ENCODE measurements at regions not wholly inside any gene's neighbourhood (a gene's known extent, or its start where the extent isn't known, plus 50 kb on each side); places are given as distances from the start of the nearest gene placed in this dataset.

- no peaks in the 10 kb centered on the region for H3K36me3 Mint-ChIP-seq (ENCODE audit: low read depth)
- H3K4me2 ChIP-seq: no peak overlapping the region
- no peaks in the 10 kb centered on the region for H3K4me1 ChIP-seq (ENCODE audit: insufficient read depth)
- H3K27me3 ChIP-seq (ENCODE audit: insufficient read depth): no peaks in the 10 kb centered on the region
- H3K4me3 Mint-ChIP-seq: no peak overlapping the region
- H2AFZ ChIP-seq: no peak overlapping the region
- no peaks in the 10 kb centered on the region for H3K9me2 ChIP-seq (ENCODE audit: insufficient read depth)
- no peaks in the 10 kb centered on the region for H3F3A ChIP-seq (replicated peaks; ENCODE audit: low read depth)
- no peak overlapping the region for H3K4me3 ChIP-seq
- H3K27me3 Mint-ChIP-seq (ENCODE audit: insufficient read depth, low read depth, poor library complexity): no peaks in the 10 kb centered on the region
- TF ChIP-seq EZH2 (IDR thresholded peaks at IDR 0.05; ENCODE audit: low read depth, unreplicated experiment): no peak
- no peak for TF ChIP-seq EZH2phosphoT487 (IDR thresholded peaks at IDR 0.05; ENCODE audit: unreplicated experiment)
- no peak for TF ChIP-seq ZNF114 (CRISPR knock-in tag; IDR thresholded peaks at IDR 0.05)
- no peak for TF ChIP-seq ZNF331 (CRISPR knock-in tag; IDR thresholded peaks at IDR 0.05; ENCODE audit: low read depth)
- TF ChIP-seq STAT1 (IDR thresholded peaks at IDR 0.05; ENCODE audit: unreplicated experiment): no peak
- TF ChIP-seq CTCF (conservative IDR thresholded peaks at IDR 0.05; ENCODE audit: low read depth in 2 of 2): no peak
- TF ChIP-seq ZNF462 (CRISPR knock-in tag; IDR thresholded peaks at IDR 0.05): no peak
- no peak for TF ChIP-seq JUNB (IDR thresholded peaks at IDR 0.05; ENCODE audit: unreplicated experiment)
- no peak for TF ChIP-seq REST (IDR thresholded peaks at IDR 0.05; ENCODE audit: unreplicated experiment)
- TF ChIP-seq, protein P1, sequence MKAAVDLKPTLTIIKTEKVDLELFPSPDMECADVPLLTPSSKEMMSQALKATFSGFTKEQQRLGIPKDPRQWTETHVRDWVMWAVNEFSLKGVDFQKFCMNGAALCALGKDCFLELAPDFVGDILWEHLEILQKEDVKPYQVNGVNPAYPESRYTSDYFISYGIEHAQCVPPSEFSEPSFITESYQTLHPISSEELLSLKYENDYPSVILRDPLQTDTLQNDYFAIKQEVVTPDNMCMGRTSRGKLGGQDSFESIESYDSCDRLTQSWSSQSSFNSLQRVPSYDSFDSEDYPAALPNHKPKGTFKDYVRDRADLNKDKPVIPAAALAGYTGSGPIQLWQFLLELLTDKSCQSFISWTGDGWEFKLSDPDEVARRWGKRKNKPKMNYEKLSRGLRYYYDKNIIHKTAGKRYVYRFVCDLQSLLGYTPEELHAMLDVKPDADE (IDR thresholded peaks at IDR 0.05): no peak
- no peak for TF ChIP-seq NANOG (IDR thresholded peaks at IDR 0.05; ENCODE audit: borderline replicate concordance)
- TF ChIP-seq CREB1 (CRISPR knock-in tag; IDR thresholded peaks at IDR 0.05; ENCODE audit: low read depth): no peak
- TF ChIP-seq POLR2AphosphoS5 (IDR thresholded peaks at IDR 0.05; ENCODE audit: low read depth): no peak
- DNase-seq (ENCODE audit: low spot score): no peak
- peaks cover 4% of the 10 kb centered on the region; the same call in 1 of the 3 replicates for H3K9me3 Mint-ChIP-seq
- no peak for ATAC-seq
- H3K27ac Mint-ChIP-seq: no peak overlapping the region
- H3K79me2 ChIP-seq (replicated peaks; ENCODE audit: insufficient read depth): no peaks in the 10 kb centered on the region
- no peaks in the 10 kb centered on the region for H4K20me1 ChIP-seq (replicated peaks; ENCODE audit: insufficient read depth)
- H3K4me1 Mint-ChIP-seq: no peaks in the 10 kb centered on the region
- no peaks in the 10 kb centered on the region for H3K36me3 ChIP-seq (ENCODE audit: insufficient read depth)
- H3K27ac ChIP-seq (ENCODE audit: low read depth): no peak overlapping the region
Observed at GRCh38 chr17:63316100-63316499, 130.0 kb downstream of the CYB561 start.
